IMR-90 (cell line): ENCODE measurements at regions not wholly inside any gene's neighbourhood (a gene's known extent, or its start where the extent isn't known, plus 50 kb on each side); places are given as distances from the start of the nearest gene placed in this dataset.

Experiments
- BHLHE40 ChIP-seq: fragments of 150-350 bp; IDR thresholded peaks from 2 replicates; pipeline ENCODE4 v1.6.1; 2016; ENCODE audit warnings: mild to moderate bottlenecking, low read depth, low read length
- CEBPB ChIP-seq: IDR thresholded peaks from 2 replicates; pipeline ENCODE4 v1.6.1; 2012; ENCODE audit warnings: low read depth, low read length, improper control_type of control experiment
- CHD1 ChIP-seq: IDR thresholded peaks from 2 replicates; pipeline ENCODE4 v1.6.1; 2012; ENCODE audit warnings: low read depth, low read length, improper control_type of control experiment
- CTCF ChIP-seq: conservative IDR thresholded peaks from 2 replicates; pipeline ENCODE4 v1.5.1; 2012; ENCODE audit warnings: mild to moderate bottlenecking, low read depth, low read length, improper control_type of control experiment
- ELK1 ChIP-seq: fragments of 150-350 bp; IDR thresholded peaks from 2 replicates; pipeline ENCODE4 v1.6.1; 2016; ENCODE audit warnings: low read depth, mild to moderate bottlenecking, low read length, moderate library complexity, borderline replicate concordance
- MAZ ChIP-seq: IDR thresholded peaks from 2 replicates; pipeline ENCODE4 v1.6.1; 2012; ENCODE audit warnings: low read depth, mild to moderate bottlenecking, low read length, improper control_type of control experiment, moderate library complexity, borderline replicate concordance
- MXI1 ChIP-seq: IDR thresholded peaks from 2 replicates; pipeline ENCODE4 v1.6.1; 2012; ENCODE audit warnings: low read depth, mild to moderate bottlenecking, low read length, moderate library complexity, borderline replicate concordance
- POLR2A ChIP-seq: IDR thresholded peaks from 2 replicates; pipeline ENCODE4 v1.6.1; 2012; ENCODE audit warnings: mild to moderate bottlenecking, low read depth, low read length
- RAD21 ChIP-seq: IDR thresholded peaks from 2 replicates; pipeline ENCODE4 v1.6.1; 2012; ENCODE audit warnings: low read length, improper control_type of control experiment
- RCOR1 ChIP-seq: IDR thresholded peaks from 2 replicates; pipeline ENCODE4 v1.6.1; 2012; ENCODE audit warnings: mild to moderate bottlenecking, low read length, improper control_type of control experiment; ENCODE audit not compliant: insufficient replicate concordance
- RFX5 ChIP-seq: IDR thresholded peaks from 2 replicates; pipeline ENCODE4 v1.8.0; 2012; ENCODE audit warnings: low read depth, mild to moderate bottlenecking, low read length, moderate library complexity
- SMC3 ChIP-seq: fragments of 150-350 bp; IDR thresholded peaks from 2 replicates; pipeline ENCODE4 v1.6.1; 2016; ENCODE audit warnings: low read depth, mild to moderate bottlenecking, antibody characterized with exemption, low read length, moderate library complexity
- USF2 ChIP-seq: fragments of 150-350 bp; IDR thresholded peaks from 2 replicates; pipeline ENCODE4 v1.6.1; 2017; ENCODE audit warnings: mild to moderate bottlenecking, antibody characterized with exemption, low read length, low read depth

- TF ChIP-seq CTCF (no peak), RFX5 (no peak), CHD1 (no peak), CEBPB (no peak), POLR2A (no peak), BHLHE40 (no peak), RAD21 (no peak), RCOR1 (no peak), USF2 (no peak), SMC3 (no peak), MAZ (no peak), MXI1 (no peak), ELK1 (no peak)
Observed at GRCh38 chr14:94932589-94932988, 162.7 kb upstream of the GSC start.
